ENCODE measurements at regions not wholly inside any gene's neighbourhood (a gene's known extent, or its start where the extent isn't known, plus 50 kb on each side); places are given as distances from the start of the nearest gene placed in this dataset.

GRCh38 chr2:104416339-104417000 lies 437.4 kb upstream of the POU3F3 start:
- TF ChIP-seq CTCF (IDR thresholded peaks at IDR 0.05; ENCODE audit: low read depth, low read length) = no peak
- Histone ChIP-seq H3K27ac (no peak overlapping the region), H3K36me3 (no peaks in the 10 kb centered on the region), H3K9me3 (ENCODE audit: severe bottlenecking) (no peaks in the 10 kb centered on the region), H3K4me3 (ENCODE audit: low read depth, low read length) (no peak overlapping the region), H3K27me3 (ENCODE audit: insufficient read depth, low read depth, severe bottlenecking) (peaks cover 69% of the 10 kb centered on the region)
- DNase-seq = no peak

- no peak overlapping the region for H3K27ac ChIP-seq
- no peak for DNase-seq
- peaks cover 61% of the 10 kb centered on the region for H3K27me3 ChIP-seq (ENCODE audit: insufficient read depth, low read depth, severe bottlenecking)
- no peaks in the 10 kb centered on the region for H3K9me3 ChIP-seq (ENCODE audit: severe bottlenecking)
- no peak for TF ChIP-seq CTCF (IDR thresholded peaks at IDR 0.05; ENCODE audit: low read depth, low read length)
- no peak overlapping the region for H3K4me3 ChIP-seq (ENCODE audit: low read depth, low read length)
- H3K36me3 ChIP-seq = no peaks in the 10 kb centered on the region
These were observed 433.5 kb upstream of the POU3F3 start for GRCh38 chr2:104420420-104420819.

- no peaks in the 10 kb centered on the region for H3K36me3 ChIP-seq
- DNase-seq = no peak
- H3K27me3 ChIP-seq (ENCODE audit: insufficient read depth, low read depth, severe bottlenecking) = peaks cover 59% of the 10 kb centered on the region
- no peak for TF ChIP-seq CTCF (IDR thresholded peaks at IDR 0.05; ENCODE audit: low read depth, low read length)
- no peak overlapping the region for H3K27ac ChIP-seq
- H3K9me3 ChIP-seq (ENCODE audit: severe bottlenecking) = no peaks in the 10 kb centered on the region
- no peak overlapping the region for H3K4me3 ChIP-seq (ENCODE audit: low read depth, low read length)
These were observed 433.0 kb upstream of the POU3F3 start for GRCh38 chr2:104420953-104421352.

- no peak overlapping the region for H3K27ac ChIP-seq
- TF ChIP-seq CTCF (IDR thresholded peaks at IDR 0.05; ENCODE audit: low read depth, low read length) = no peak
- no peak for DNase-seq
These were observed 427.9 kb upstream of the POU3F3 start for GRCh38 chr2:104425850-104426595.

GRCh38 chr2:104428155-104428554 lies 425.8 kb upstream of the POU3F3 start:
- H3K4me3 ChIP-seq (ENCODE audit: low read depth, low read length) = no peak overlapping the region
- DNase-seq = no peak
- no peaks in the 10 kb centered on the region for H3K36me3 ChIP-seq
- no peaks in the 10 kb centered on the region for H3K9me3 ChIP-seq (ENCODE audit: severe bottlenecking)
- TF ChIP-seq CTCF (IDR thresholded peaks at IDR 0.05; ENCODE audit: low read depth, low read length) = no peak
- H3K27ac ChIP-seq = no peak overlapping the region
- H3K27me3 ChIP-seq (ENCODE audit: insufficient read depth, low read depth, severe bottlenecking) = peaks cover 72% of the 10 kb centered on the region

More at GRCh38 chr2:104425850-104426595, 427.9 kb upstream of the POU3F3 start:
- no peaks in the 10 kb centered on the region for H3K36me3 ChIP-seq
- no peak overlapping the region for H3K4me3 ChIP-seq (ENCODE audit: low read depth, low read length)
- H3K9me3 ChIP-seq (ENCODE audit: severe bottlenecking) = no peaks in the 10 kb centered on the region
- H3K27me3 ChIP-seq (ENCODE audit: insufficient read depth, low read depth, severe bottlenecking) = peaks cover 63% of the 10 kb centered on the region
